Limb (tissue), 2 donors: ENCODE measurements at regions not wholly inside any gene's neighbourhood (a gene's known extent, or its start where the extent isn't known, plus 50 kb on each side); places are given as distances from the start of the nearest gene placed in this dataset.
"Not testable (repeated sequence)": the region's sequence is repeated elsewhere in the genome, so short reads cannot be mapped to it uniquely, and the experiment has no call there.

Experiments
- DNase-seq, 2 donors: peaks; one replicate each; pipeline ENCODE4 v3.0.0-alpha.2; 2016; ENCODE audit errors: extremely low spot score in 2 of 2

DNA sequence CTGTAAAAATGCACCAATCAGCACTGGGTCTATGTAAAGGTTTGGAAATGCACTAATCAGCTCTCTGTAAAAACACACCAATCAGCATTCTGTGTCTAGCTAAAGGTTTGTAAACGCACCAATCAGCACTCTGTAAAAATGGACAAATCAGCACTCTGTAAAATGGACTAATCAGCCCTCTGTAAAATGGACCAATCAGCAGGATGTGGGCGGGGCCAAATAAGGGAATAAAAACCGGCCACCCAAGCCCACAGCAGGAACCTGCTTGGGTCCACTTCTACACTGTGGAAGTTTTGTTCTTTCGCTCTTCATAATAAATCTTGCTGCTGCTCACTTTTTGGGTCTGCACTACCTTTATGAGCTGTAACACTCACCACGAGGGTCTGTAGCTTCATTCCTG lies 101.0 kb downstream of the SMC2 start:
- DNase-seq = not testable (repeated sequence)

DNA sequence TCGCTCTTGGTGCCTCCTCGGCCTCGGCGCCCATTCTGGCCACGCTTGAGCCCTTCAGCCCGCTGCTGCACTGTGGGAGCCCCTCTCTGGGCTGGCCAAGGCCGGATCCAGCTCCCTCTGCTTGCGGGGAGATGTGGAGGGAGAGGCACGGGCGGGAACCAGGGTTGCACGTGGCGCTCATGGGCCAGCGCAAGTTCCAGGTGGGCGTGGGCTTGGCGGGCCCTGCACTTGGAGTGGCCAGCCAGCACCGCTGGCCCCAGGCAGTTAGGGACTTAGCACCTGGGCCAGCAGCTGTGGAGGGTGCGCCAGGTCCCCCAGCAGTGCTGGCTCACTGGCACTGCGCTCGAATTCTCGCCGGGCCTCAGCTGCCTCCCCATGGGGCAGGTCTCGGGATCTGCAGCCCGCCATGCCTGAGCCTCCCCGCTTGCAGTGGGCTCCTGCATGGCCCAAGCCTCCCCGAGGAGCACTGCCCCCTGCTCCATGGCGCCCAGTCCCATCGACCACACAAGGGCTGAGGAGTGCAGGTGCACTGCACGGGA lies 106.4 kb downstream of the SMC2 start:
- DNase-seq = no peak

DNA sequence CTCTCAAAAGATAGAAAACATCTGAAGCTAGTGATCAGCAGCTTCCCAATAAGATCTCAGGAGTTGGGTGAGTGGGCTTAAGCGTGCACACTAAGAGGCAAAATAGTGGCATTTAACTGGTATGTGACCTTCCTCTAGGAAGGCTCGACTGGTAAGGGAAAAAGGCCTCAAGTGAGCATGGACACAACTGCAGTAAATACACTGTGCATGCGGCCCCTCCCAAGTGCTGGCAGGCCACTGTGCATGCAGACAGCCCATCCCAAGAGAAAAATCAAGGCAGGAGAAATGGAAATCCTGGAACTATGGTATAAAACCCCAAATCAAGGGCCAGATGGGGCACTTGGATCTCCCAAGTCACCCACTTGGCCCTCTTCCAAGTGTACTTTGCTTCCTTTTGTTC lies 112.7 kb downstream of the SMC2 start:
- DNase-seq = no peak

DNA sequence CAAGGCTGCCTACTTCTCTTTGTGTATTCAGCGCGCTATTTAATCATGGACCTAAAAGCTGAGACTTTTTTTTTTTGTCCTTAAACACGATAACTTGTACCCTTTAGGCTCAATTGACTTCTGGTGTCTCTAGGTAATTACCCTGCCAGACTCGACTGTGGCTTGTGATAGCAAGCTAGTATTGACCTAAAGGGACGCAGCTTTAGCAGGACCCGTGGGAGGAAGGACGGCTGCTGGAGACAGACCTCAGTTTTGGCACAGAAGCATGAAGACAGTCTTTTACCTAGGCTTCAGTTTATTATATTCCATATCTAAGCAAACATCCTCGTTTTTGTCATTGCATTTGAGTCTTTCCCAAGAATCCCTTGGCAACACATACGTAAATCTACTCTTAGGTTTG lies 115.3 kb downstream of the SMC2 start:
- DNase-seq = no peak

DNA sequence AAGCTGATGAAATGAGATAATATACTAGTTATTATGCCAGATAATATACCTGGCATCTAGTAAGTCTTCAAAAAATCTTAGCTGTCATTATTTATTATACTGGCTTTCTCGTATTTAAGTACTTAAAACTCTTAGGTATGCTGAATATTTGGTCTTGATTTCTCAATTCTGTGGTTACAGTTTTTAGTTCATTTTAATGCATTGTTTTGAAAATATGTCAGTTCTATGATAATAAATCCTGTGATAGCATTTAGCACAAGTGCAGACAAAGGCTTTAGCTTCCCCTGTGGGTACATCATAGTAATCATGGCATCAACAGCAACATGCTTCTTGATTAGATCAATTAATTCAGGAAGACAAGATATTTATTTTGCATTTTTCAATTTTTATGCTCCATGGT lies 133.0 kb downstream of the SMC2 start:
- DNase-seq = no peak

DNA sequence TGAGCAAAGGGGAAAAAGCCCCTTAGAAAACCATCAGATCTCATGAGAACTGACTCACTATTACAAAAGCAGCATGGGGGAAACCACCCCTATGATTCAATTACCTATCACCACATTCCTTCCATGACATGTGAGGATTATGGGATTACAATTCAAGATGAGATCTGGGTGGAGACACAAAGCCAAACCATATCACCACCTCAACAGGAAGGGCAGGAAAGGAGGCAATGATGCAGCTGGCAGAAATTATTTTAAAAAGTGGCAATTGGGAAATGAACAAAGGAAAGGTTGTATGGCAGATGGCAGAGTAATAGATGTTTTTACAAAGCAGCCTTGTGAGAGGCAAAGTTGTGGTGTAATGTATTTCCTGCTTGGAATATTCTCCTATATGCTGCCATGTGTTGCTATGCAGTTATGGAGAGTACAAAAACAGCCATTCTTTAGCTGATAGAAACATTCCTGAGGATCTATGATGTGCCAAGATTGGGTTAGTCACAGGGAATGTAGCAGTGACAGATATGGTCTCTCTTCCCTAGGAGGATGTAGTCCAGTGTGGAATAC lies 138.8 kb downstream of the SMC2 start:
- no peak for DNase-seq

DNA sequence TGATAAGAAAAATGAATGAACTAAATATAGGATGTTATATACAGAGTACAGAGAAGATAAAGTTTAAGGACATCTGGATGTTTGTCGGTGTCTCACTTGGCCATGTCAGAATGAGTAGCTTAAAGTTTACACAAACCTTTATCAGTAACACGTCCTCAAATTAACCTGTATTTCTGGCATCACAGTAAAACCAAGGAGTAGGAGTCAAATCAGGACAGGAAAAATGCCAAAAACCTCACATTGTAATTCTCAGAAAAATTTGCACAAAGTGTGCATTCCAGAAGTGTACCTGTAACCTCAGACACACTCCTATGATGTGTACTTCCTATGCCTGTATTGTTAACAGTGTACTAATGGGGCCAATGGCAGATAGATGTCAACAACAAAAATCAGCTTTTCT lies 139.3 kb downstream of the SMC2 start:
- no peak for DNase-seq

DNA sequence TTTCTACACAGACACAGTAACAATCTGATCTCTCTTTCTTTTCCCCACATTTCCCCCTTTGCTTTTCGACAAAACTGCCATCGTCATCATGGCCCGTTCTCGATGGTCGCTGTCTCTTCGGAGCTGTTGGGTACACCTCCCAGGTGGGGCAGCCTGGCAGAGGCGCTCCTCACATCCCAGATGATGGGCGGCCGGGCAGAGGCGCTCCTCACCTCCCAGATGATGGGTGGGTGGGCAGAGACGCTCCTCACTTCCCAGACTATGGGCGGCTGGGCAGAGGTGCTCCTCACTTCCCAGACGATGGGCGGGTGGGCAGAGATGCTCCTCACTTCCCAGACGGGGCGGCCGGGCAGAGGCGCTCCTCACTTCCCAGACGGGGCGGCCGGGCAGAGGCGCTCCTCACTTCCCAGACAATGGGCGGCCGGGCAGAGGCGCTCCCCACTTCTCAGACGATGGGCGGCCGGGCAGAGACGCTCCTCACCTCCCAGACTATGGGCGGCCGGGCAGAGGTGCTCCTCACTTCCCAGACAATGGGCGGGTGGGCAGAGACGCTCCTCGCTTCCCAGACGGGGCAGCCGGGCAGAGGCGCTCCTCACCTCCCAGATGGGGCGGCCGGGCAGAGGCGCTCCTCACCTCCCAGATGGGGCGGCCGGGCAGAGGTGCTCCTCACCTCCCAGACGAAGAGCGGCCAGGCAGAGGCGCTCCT lies 140.7 kb downstream of the SMC2 start:
- DNase-seq = not testable (repeated sequence)

DNA sequence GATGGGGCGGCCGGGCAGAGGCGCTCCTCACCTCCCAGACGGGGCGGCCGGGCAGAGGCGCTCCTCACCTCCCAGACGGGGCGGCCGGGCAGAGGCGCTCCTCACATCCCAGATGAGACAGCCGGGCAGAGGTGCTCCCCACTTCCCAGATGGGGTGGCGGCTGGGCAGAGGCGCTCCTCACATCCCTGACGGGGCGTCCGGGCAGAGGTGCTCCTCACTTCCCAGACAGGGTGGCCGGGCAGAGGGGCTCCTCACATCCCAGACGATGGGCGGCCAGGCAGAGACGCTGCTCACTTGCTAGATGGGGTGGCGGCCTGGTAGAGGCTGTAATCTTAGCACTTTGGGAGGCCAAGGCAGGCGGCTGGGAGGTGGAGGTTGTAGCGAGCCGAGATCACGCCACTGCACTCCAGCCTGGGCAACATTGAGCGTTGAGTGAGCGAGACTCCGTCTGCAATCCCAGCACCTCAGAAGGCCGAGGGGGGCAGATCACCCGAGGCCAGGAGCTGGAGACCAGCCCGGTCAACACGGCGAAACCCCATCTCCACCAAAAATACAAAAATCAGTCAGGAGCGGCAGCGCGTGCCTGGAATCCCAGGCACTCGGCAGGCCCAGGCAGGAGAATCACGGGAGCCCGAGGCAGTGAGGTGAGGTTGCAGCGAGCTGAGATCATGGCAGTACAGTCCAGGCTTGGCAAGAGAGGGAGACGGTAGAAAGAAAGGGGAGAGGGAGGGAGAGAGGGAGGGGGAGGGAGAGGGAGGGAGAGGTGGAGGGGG lies 141.4 kb downstream of the SMC2 start:
- not testable (repeated sequence) for DNase-seq

DNA sequence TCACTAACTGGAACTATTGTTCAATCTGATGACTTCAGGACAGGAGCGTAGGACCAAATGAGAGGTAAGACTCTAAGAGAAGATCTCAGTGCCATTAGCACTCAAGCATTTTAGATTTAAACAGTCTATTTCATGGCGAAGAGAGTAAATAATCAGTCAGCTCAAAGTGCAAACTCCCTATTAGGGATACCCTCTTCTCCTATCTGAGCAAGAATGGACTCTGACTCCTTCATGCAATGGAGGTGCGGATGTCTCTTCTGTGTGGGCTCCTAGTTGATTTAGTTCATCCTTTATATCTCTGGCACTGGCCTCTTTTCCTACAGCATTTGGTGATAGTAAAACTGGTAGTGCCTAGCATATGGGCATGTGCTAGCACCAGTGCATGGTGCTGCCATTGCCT lies 144.6 kb downstream of the SMC2 start:
- no peak for DNase-seq

DNA sequence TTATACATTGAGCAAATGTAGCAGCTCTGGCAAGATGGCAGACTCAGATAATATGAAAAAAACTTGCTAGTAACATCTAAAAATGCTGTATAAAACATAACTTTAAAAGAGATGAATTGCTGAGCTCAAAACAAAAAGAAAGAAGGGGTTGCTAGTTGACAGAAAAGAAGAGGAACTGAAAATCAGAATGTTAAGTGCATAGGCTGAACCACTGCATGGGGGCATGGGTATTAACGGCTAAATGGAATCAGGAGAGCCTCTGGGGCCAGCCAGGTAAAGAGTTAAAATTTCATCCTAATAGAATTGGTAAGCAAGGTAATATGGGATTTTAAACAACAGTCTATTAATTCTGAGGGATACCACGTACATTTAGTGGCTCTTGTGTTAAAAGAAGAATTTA lies 146.8 kb downstream of the SMC2 start:
- DNase-seq = no peak

DNA sequence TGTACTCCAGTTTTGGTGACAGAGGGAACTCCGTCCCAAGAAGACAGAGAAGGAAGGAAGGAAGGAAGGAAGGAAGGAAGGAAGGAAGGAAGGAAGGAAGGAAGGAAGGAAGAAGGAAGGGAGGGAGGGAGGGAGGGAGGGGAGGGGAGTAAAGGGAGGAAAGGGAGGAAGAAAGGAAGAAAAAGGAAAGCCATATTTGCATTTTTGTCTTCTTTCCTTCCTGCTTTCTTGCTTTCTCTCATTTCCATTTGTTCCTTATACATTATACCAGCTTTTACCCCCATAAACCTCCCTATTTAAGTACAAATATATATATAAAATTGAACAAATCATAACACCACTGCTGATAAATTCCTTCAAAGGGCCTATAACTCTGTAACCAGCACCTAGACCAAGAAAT lies 151.8 kb downstream of the SMC2 start:
- DNase-seq = no peak

DNA sequence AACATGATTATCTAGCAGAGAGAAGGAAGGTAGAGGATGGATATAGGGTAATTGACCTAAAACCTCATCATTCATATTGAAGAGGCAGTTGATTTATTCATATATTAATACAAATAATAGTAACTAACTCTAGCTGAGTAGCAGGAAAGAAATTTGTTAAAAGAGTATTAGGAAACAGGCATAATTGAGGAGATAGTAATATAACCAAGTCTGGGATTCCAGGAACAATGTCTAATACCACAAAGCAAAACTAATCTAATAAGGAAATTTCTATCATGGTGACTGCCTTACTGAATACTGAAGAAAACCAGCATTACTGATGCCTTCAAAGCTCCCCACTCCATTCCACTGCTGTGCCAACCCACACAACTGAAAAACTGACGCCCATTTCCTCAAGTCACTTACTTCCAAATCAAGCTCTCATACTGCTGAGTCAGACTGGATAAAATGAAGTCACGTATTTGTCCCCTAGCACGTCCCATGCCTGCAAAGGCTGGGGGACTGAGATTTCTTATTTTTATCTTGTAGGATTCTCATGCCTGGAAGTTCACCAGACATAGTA lies 153.9 kb downstream of the SMC2 start:
- DNase-seq = no peak

DNA sequence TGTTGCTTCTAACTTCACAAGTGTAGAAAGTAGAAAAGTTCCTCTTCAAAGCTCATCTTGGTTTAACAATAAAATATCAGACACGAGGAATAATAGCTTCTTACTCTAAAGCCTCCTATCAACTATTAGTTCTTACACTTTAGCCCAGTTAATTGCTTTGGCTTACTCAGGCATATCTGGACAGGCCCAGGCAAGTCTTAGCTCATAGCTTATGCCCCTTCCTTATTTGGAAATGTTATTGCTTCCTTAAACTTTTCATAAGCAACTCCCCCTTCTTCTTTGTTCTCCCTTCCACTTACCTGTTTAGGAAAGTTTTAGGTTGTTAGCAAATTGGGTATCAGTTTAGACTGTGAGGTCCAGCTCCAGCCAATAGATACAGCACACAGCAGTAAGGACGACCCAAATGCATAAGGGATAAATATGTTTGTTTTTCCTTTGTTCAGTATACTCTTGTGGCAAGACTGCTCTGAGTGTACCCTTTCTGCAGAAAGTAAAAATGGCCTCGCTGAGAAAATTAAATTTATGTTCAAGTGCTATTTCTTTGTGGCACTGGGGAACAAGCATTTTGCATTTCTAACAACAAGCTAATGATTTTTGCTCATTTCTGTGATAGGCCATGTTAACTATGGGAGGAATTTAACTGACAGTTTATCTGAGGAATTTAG lies 162.1 kb downstream of the SMC2 start:
- no peak for DNase-seq

DNA sequence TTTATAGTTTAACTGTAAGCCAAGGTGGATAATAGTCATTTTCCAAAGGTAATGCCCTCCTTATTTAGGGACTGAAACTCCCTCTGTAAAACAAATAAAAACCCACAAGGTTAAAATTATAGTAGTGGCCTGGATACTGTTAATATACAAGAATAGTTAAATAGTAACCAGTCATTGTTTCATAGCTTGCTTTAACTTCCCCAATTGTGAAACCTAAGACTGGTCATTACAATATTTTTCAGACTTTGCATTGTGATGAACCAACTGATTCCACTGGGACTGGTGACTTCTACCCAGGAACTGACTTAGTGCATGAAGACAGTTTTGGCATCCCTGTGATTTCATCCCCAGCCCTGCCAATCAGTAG lies 162.6 kb downstream of the SMC2 start:
- no peak for DNase-seq

DNA sequence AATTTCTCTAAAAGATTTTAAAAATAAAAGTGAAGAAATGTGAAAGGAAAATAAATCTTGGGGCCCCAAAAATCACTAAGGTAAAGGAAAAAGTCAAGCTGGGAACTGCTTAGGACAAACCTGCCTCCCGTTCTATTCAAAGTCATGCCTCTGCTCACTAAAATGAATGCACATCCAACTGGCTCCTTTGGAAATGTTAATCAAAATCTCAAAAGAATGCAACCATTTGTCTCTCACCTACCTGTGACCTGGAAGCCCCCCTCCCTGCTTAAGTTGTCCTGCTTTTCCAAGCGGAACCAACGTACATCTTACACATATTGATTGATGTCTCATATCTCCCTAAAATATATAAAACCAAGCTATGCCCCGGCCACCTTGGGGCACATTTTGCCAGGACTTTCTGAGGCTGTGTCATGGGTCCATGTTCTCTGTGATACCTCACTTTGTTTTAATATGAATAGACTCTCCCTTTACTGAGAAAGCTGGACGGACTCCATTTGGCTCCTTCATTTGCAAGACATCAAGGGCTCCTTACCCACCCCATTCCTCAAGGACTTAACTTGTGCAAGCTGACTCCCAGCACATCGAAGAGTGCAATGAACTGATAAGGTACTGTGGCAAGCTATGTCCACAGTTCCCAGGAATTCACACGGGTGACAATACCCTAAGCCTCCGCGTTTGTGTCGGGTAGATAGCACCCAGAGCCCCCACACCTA lies 164.3 kb downstream of the SMC2 start:
- no peak for DNase-seq

DNA sequence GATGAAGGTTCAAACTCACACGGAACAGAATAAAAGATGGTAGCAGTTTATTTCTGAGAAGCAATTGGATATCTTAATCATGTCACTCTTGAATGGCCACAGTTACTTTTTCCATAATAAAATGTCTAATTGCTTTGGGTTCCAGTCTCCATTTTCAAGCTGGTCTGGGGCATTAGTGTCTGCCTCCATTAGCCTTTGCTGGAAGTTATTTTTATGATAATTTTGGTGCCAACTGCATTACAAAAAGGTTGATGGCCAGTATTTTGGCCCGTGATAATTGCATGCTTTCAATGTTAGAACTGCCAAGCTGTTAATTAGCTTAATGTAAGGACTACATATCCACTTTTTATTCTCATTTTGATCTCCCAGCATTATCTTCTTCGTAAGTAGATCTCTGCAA lies 165.9 kb downstream of the SMC2 start:
- DNase-seq = no peak

DNA sequence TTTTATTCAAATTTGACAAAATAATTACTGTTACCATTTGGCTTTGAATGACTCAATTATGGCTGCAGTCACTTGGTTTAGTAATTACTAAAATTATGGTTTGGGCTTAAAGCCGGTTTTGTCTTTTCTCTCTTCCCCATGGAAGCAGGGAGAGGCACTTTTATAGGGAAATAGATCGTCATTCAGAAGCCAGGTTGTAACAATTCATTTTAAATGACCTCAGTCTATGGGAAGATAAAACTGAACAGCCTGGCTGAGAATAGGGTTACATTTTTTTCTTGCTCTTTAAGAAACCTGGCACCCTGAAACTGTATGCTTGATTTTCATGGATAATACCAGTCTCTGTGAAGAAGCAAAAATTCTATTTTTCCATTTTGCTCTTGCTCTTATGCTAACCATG lies 169.8 kb downstream of the SMC2 start:
- no peak for DNase-seq

DNA sequence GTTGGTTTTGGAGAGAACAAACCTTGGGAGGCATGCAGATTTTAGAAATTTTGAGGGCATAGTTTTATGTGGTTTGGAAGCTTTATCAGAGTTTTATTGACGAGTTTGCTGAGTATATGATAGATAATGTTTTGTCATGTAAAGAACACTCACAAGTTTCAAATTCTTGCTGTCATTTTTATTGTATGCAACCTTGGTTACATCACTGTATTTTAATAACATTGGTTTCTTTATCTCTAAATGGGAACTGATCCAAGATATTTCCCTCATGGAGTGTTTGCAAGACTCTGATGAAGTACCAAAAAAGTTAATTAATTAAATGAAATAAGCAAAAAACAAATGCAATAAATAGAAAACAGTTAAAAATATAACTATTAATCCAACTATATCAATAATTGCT lies 170.3 kb downstream of the SMC2 start:
- DNase-seq = no peak

DNA sequence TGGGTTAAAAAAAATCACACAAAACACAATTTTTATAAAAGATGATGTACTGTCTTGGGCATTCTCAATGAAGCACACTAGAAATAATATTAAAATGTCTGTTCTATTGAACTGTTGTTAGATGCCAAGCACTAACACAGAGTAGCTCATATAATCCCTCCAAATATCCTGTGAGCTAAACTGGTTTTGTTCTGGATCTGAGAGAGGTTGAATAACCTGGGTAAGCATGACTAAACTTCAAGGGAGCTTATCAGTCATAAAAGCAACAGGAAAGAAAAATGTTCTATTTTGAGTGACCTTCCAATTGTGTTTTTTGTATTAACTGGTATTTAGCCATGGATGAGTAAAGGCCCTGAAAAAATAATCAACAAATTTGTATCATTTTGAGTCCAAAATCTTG lies 175.3 kb downstream of the SMC2 start:
- DNase-seq = no peak
